Nephron progenitor cell (in vitro differentiated cells): ENCODE measurements at regions not wholly inside any gene's neighbourhood (a gene's known extent, or its start where the extent isn't known, plus 50 kb on each side); places are given as distances from the start of the nearest gene placed in this dataset.
"Not testable (repeated sequence)": the region's sequence is repeated elsewhere in the genome, so short reads cannot be mapped to it uniquely, and the experiment has no call there.

Experiments used
- DNase-seq: peaks from one replicate; pipeline ENCODE4 v3.0.0; 2021
- H3K27ac Mint-ChIP-seq: 2 replicates; pipeline ENCODE4 v1.8.0; 2021; ENCODE audit warnings: mild to moderate bottlenecking, moderate library complexity, mixed read lengths
- H3K27me3 Mint-ChIP-seq: 2 replicates; pipeline ENCODE4 v1.8.0; 2021; ENCODE audit warnings: mild to moderate bottlenecking, low read depth, mixed read lengths; ENCODE audit not compliant: poor library complexity
- H3K36me3 Mint-ChIP-seq: 2 replicates; pipeline ENCODE4 v1.8.0; 2021; ENCODE audit warnings: low read depth, mixed read lengths
- H3K4me1 Mint-ChIP-seq: 2 replicates; pipeline ENCODE4 v1.8.0; 2021; ENCODE audit warnings: mixed read lengths
- H3K4me3 Mint-ChIP-seq: 2 replicates; pipeline ENCODE4 v1.8.0; 2021; ENCODE audit warnings: mild to moderate bottlenecking, moderate library complexity, mixed read lengths
- H3K9me3 Mint-ChIP-seq: 2 replicates; pipeline ENCODE4 v1.8.0; 2021; ENCODE audit warnings: mild to moderate bottlenecking, moderate library complexity, mixed read lengths
- CTCF ChIP-seq: fragments of 200-600 bp; sonication (generic); IDR thresholded peaks from 2 replicates; pipeline ENCODE4 v1.5.0; 2021; ENCODE audit warnings: antibody characterized with exemption

- H3K4me3 Mint-ChIP-seq, result no peak overlapping the region
- no peaks in the 10 kb centered on the region for H3K9me3 Mint-ChIP-seq
- TF ChIP-seq CTCF, result no peak
- H3K4me1 Mint-ChIP-seq, result peaks cover 58% of the 10 kb centered on the region
- H3K27me3 Mint-ChIP-seq, result peaks cover 4% of the 10 kb centered on the region
- DNase-seq, result no peak
- no peak overlapping the region for H3K27ac Mint-ChIP-seq
- H3K36me3 Mint-ChIP-seq, result no peaks in the 10 kb centered on the region
Observed at GRCh38 chr16:10325783-10326543, 59.9 kb upstream of the ATF7IP2 start.

- no peak overlapping the region for H3K4me3 Mint-ChIP-seq
- H3K4me1 Mint-ChIP-seq, result peaks cover 60% of the 10 kb centered on the region
- no peaks in the 10 kb centered on the region for H3K36me3 Mint-ChIP-seq
- H3K27me3 Mint-ChIP-seq, result peaks cover 4% of the 10 kb centered on the region
- no peak for DNase-seq
- H3K9me3 Mint-ChIP-seq, result no peaks in the 10 kb centered on the region
- H3K27ac Mint-ChIP-seq, result no peak overlapping the region
- TF ChIP-seq CTCF, result no peak
Observed at GRCh38 chr16:10326647-10327046, 59.2 kb upstream of the ATF7IP2 start.

- not testable (repeated sequence) for H3K27me3 Mint-ChIP-seq
Observed at GRCh38 chr16:10328291-10328690, 57.6 kb upstream of the ATF7IP2 start.

GRCh38 chr16:10332241-10332640 lies 53.6 kb upstream of the ATF7IP2 start:
- no peaks in the 10 kb centered on the region for H3K36me3 Mint-ChIP-seq
- no peaks in the 10 kb centered on the region for H3K9me3 Mint-ChIP-seq
- H3K27ac Mint-ChIP-seq, result peak overlapping the region; percentile 85
- peaks cover 47% of the 10 kb centered on the region for H3K4me1 Mint-ChIP-seq
- no peak for TF ChIP-seq CTCF
- DNase-seq, result peak; percentile 47
- no peak overlapping the region for H3K4me3 Mint-ChIP-seq
- peaks cover 7% of the 10 kb centered on the region for H3K27me3 Mint-ChIP-seq

More at GRCh38 chr16:10328291-10328690, 57.6 kb upstream of the ATF7IP2 start:
- H3K36me3 Mint-ChIP-seq, DNase-seq, H3K9me3 Mint-ChIP-seq, H3K4me3 Mint-ChIP-seq, H3K27ac Mint-ChIP-seq: not testable (repeated sequence)
- peaks cover 60% of the 10 kb centered on the region for H3K4me1 Mint-ChIP-seq

GRCh38 chr16:10332775-10333174 lies 53.1 kb upstream of the ATF7IP2 start:
- Mint-ChIP-seq H3K27me3 (peaks cover 4% of the 10 kb centered on the region), H3K27ac (peak overlapping the region; percentile 85), H3K36me3 (no peaks in the 10 kb centered on the region), H3K9me3 (no peaks in the 10 kb centered on the region), H3K4me1 (peaks cover 44% of the 10 kb centered on the region), H3K4me3 (no peak overlapping the region)
- no peak for TF ChIP-seq CTCF
- DNase-seq, result no peak

GRCh38 chr16:10333321-10334032 lies 52.4 kb upstream of the ATF7IP2 start:
- Mint-ChIP-seq H3K27me3 (peaks cover 3% of the 10 kb centered on the region), H3K4me3 (no peak overlapping the region), H3K4me1 (peaks cover 48% of the 10 kb centered on the region), H3K27ac (peak overlapping the region; percentile 60), H3K36me3 (no peaks in the 10 kb centered on the region), H3K9me3 (peaks cover 6% of the 10 kb centered on the region)
- DNase-seq, result no peak
- TF ChIP-seq CTCF, result no peak
